CD4-positive, alpha-beta T cell (primary cell): ENCODE measurements at regions not wholly inside any gene's neighbourhood (a gene's known extent, or its start where the extent isn't known, plus 50 kb on each side); places are given as distances from the start of the nearest gene placed in this dataset.

ENCODE experiments used
- ATAC-seq: fragments of 200-7000 bp; cut with Tn5 transposase; one replicate; pipeline ENCODE4 v1.10.0; 2022; ENCODE audit warnings: mild to moderate bottlenecking; ENCODE audit not compliant: poor library complexity
- CTCF ChIA-PET: fragments of 350-600 bp; sonication (Branson Sonifier 250); formaldehyde crosslinking; loops from one replicate; lab custom pipeline; 2021; ENCODE audit warnings: antibody characterized with exemption, inconsistent platforms; lab: Charles Lee
- POLR2A ChIA-PET: fragments of 350-600 bp; sonication (Branson Sonifier 250); formaldehyde crosslinking; loops from one replicate; lab custom pipeline; 2021; ENCODE audit warnings: antibody characterized with exemption, inconsistent platforms; lab: Charles Lee
- DNase-seq, 14 experiments: peaks; one replicate each; pipeline ENCODE4 v3.0.0-alpha.2; 2013 to 2020; ENCODE audit warnings: mixed read lengths in 2 of 14
- H3K27ac ChIP-seq, 2 donors: one replicate each; pipeline versions ENCODE4 v1.5.1 to v1.7.0; 2013; ENCODE audit warnings: low read length in 2 of 2, low read depth in 1 of 2, mild to moderate bottlenecking in 1 of 2
- H3K27me3 ChIP-seq, 2 experiments: 1 replicate in 1 of 2; 2 replicates in 1 of 2; pipeline versions ENCODE4 v1.6.1 to v1.7.0; 2013; ENCODE audit warnings: low read length in 2 of 2, control low read depth in 1 of 2, mild to moderate bottlenecking in 1 of 2, moderate library complexity in 1 of 2; ENCODE audit not compliant: insufficient read depth in 2 of 2, control insufficient read depth in 1 of 2
- H3K36me3 ChIP-seq: one replicate; pipeline ENCODE4 v1.6.1; 2013; ENCODE audit warnings: low read length, control low read depth; ENCODE audit not compliant: insufficient read depth
- H3K4me1 ChIP-seq: one replicate; pipeline ENCODE4 v1.6.1; 2013; ENCODE audit warnings: low read length, control low read depth; ENCODE audit not compliant: insufficient read depth
- H3K4me3 ChIP-seq: one replicate; pipeline ENCODE4 v1.5.1; 2013; ENCODE audit warnings: mild to moderate bottlenecking, low read length, moderate library complexity
- H3K9me3 ChIP-seq, 2 experiments: 1 replicate in 1 of 2; 2 replicates in 1 of 2; pipeline versions ENCODE4 v1.6.1 to v1.7.0; 2013; ENCODE audit warnings: low read length in 2 of 2, mild to moderate bottlenecking in 2 of 2, control low read depth in 1 of 2, moderate library complexity in 1 of 2; ENCODE audit not compliant: control insufficient read depth in 1 of 2, insufficient read depth in 1 of 2
- H3K27ac Mint-ChIP-seq: one replicate; pipeline ENCODE4 v1.8.0; 2020; ENCODE audit warnings: mixed read lengths
- H3K27me3 Mint-ChIP-seq: one replicate; pipeline ENCODE4 v1.8.0; 2021; ENCODE audit warnings: mixed read lengths
- H3K36me3 Mint-ChIP-seq: one replicate; pipeline ENCODE4 v1.8.0; 2021; ENCODE audit warnings: low read depth, mixed read lengths
- H3K4me1 Mint-ChIP-seq: one replicate; pipeline ENCODE4 v1.8.0; 2021; ENCODE audit warnings: low read depth, mixed read lengths
- H3K4me3 Mint-ChIP-seq: one replicate; pipeline ENCODE4 v1.8.0; 2020; ENCODE audit warnings: mild to moderate bottlenecking, mixed read lengths
- H3K9me3 Mint-ChIP-seq: one replicate; pipeline ENCODE4 v1.8.0; 2020; ENCODE audit warnings: mixed read lengths
- intact Hi-C, 2 experiments: fragments of 100-400 bp; cut with DNase I in 1 of 2; cut with micrococcal nuclease in 1 of 2; formaldehyde crosslinking; loops; one replicate each; pipeline versions ENCODE4 v1.15.1 to v1.9.0; 2023 to 2025; cut with DNase I, micrococcal nuclease
- TF ChIP-seq, protein P1 (sequence below): fragments of 200-600 bp; IDR thresholded peaks from one replicate; pipeline ENCODE4 v1.8.0; 2022; ENCODE audit warnings: antibody characterized with exemption, mild to moderate bottlenecking

GRCh38 chr12:114263056-114263805 lies 142.7 kb downstream of the TBX5 start:
- no peak for ATAC-seq
- intact Hi-C loops: no loop called here
- peaks cover 4% of the 10 kb centered on the region for H3K9me3 Mint-ChIP-seq

GRCh38 chr12:114257687-114258086 lies 148.3 kb downstream of the TBX5 start:
- Mint-ChIP-seq H3K27ac (no peak overlapping the region), H3K4me1 (no peaks in the 10 kb centered on the region), H3K4me3 (no peak overlapping the region), H3K36me3 (no peaks in the 10 kb centered on the region), H3K27me3 (peaks cover 7% of the 10 kb centered on the region), H3K9me3 (peaks cover 2% of the 10 kb centered on the region)
- intact Hi-C loops: no loop called here
- Histone ChIP-seq H3K4me1 (no peaks in the 10 kb centered on the region), H3K27ac (no peak overlapping the region), H3K9me3 (no peaks in the 10 kb centered on the region), H3K36me3 (no peaks in the 10 kb centered on the region), H3K27me3 (no peaks in the 10 kb centered on the region), H3K4me3 (no peak overlapping the region)
- no peak for ATAC-seq
- no peak for DNase-seq
- CTCF ChIA-PET: interaction anchor here (1.7 kb wide), 1 partner anchor 9 kb away, joined by 3 read pairs; no protein-coding TSS in a partner anchor
- POLR2A ChIA-PET: no interaction called here
- TF ChIP-seq, protein P1, sequence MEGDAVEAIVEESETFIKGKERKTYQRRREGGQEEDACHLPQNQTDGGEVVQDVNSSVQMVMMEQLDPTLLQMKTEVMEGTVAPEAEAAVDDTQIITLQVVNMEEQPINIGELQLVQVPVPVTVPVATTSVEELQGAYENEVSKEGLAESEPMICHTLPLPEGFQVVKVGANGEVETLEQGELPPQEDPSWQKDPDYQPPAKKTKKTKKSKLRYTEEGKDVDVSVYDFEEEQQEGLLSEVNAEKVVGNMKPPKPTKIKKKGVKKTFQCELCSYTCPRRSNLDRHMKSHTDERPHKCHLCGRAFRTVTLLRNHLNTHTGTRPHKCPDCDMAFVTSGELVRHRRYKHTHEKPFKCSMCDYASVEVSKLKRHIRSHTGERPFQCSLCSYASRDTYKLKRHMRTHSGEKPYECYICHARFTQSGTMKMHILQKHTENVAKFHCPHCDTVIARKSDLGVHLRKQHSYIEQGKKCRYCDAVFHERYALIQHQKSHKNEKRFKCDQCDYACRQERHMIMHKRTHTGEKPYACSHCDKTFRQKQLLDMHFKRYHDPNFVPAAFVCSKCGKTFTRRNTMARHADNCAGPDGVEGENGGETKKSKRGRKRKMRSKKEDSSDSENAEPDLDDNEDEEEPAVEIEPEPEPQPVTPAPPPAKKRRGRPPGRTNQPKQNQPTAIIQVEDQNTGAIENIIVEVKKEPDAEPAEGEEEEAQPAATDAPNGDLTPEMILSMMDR: no peak

More at GRCh38 chr12:114263056-114263805, 142.7 kb downstream of the TBX5 start:
- Mint-ChIP-seq H3K36me3 (no peaks in the 10 kb centered on the region), H3K27me3 (peaks cover 6% of the 10 kb centered on the region), H3K4me3 (no peak overlapping the region), H3K27ac (no peak overlapping the region), H3K4me1 (no peaks in the 10 kb centered on the region)
- ChIA-PET CTCF (no interaction called here), POLR2A (no interaction called here)
- no peak for DNase-seq
- no peaks in the 10 kb centered on the region for H3K36me3 ChIP-seq
- H3K4me3 ChIP-seq: no peak overlapping the region
- H3K27me3 ChIP-seq: peaks cover 0 to 8% of the 10 kb centered on the region in 2 experiments
- TF ChIP-seq, protein P1: no peak
- H3K4me1 ChIP-seq: no peaks in the 10 kb centered on the region
- no peak overlapping the region for H3K27ac ChIP-seq
- no peaks in the 10 kb centered on the region for H3K9me3 ChIP-seq

DNA sequence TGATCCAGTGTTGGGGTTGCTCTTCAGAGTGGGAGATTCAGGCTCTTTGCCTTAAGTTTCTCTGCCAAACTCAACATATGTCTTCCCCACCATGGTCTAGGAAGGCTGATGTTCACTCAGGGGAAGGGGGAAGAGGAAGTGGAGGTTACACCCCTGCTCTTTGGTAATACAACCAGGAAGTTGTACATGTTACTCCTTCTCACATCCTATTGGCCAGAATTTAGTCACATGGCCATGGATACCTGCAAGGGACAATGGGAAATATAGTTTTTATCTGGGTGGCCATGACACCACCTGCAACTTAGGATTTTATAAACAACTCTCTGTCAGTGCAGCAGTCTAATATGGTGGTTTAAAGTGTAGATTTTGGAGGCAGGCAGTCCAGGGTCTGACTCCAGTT lies 150.9 kb downstream of the TBX5 start:
- TF ChIP-seq, protein P1: no peak
- H3K9me3 ChIP-seq: no peaks in the 10 kb centered on the region
- Mint-ChIP-seq H3K27ac (no peak overlapping the region), H3K36me3 (no peaks in the 10 kb centered on the region), H3K9me3 (peaks cover 7% of the 10 kb centered on the region), H3K4me1 (no peaks in the 10 kb centered on the region), H3K4me3 (no peak overlapping the region), H3K27me3 (peaks cover 12% of the 10 kb centered on the region)
- no peaks in the 10 kb centered on the region for H3K36me3 ChIP-seq
- no peak overlapping the region for H3K27ac ChIP-seq
- H3K27me3 ChIP-seq: peaks cover 0 to 4% of the 10 kb centered on the region in 2 experiments
- intact Hi-C loops: no loop called here
- no peak overlapping the region for H3K4me3 ChIP-seq
- ChIA-PET CTCF (no interaction called here), POLR2A (no interaction called here)
- ATAC-seq (no peak), DNase-seq (no peak)
- H3K4me1 ChIP-seq: no peaks in the 10 kb centered on the region
